HG03045 (cell line): ENCODE measurements at regions not wholly inside any gene's neighbourhood (a gene's known extent, or its start where the extent isn't known, plus 50 kb on each side); places are given as distances from the start of the nearest gene placed in this dataset.
"Not testable (repeated sequence)": the region's sequence is repeated elsewhere in the genome, so short reads cannot be mapped to it uniquely, and the experiment has no call there.

Experiments used
- ATAC-seq: cut with Tn5 transposase; IDR thresholded peaks from one replicate; pipeline ENCODE4 v1.9.1; 2021; ENCODE audit warnings: mild to moderate bottlenecking, moderate library complexity; ENCODE audit not compliant: unreplicated experiment

DNA sequence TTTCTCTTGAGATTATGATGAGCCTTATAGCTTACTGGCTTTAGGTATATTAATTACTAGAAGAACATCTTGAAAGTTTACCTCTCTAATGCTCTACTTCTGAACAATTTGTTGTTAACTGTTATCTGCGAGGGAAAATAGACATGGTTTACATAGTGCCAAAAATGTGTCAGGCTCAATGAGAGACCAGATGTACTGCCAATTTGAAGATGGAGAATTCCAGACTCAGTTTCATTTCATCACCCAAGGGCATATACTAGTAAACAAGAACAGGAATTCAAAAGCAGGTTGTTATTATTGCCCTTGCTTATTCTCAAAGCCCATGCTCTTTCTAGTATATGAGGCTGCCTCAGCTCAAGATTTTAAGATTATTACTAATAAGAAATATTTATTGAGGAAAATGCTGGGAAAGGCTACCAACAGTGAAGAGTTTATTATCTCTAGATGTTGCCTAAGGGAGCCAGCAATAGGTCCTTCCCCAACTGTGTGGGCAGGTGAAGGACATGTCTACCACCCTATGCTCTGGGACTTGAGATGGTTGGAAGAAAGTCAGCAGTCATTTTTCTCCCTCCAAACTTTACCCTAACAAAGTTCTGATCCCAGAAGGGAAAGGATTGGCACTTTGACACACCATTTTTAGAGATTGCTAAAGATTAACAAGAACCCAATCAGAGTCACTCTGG lies 792.7 kb downstream of the METTL4 start:
- ATAC-seq = no peak

DNA sequence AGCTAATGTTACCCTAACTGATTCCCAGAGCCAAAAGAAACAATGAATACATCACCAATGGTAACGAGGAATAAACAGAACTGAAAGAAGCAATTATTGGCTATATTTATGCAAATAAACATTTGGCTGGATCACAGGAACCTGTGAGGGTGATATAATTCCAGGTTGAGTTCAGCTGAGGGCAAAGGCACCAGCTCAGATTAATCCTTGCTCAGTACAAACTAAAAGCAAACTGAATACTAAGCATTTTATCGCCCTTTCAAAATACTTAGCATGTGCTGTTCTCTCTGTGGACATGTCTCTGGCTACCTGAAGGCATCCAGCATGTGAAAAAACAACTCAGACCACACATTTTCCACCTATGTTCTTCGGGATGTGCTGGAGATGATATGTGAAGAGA lies 791.7 kb downstream of the METTL4 start:
- ATAC-seq = no peak

DNA sequence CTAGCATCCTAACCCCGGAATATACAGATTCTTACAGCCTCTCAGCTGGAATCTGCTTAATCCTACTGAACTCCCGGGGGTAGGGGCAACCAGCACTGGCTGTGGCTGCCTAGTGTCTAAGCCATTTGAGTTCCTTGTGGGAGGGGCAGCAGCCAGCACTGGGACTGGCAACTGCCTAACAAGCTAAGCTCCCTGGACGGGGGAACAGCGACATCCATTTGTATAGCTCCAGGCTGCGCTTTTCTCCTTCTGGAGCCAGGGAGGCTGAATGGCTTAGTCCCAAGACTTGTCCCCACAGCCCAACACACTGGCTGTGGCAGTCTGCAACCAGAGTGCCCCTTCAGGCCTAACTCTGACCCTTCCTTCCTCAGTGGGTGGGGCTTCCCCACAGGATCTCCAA lies 787.2 kb downstream of the METTL4 start:
- ATAC-seq = no peak

DNA sequence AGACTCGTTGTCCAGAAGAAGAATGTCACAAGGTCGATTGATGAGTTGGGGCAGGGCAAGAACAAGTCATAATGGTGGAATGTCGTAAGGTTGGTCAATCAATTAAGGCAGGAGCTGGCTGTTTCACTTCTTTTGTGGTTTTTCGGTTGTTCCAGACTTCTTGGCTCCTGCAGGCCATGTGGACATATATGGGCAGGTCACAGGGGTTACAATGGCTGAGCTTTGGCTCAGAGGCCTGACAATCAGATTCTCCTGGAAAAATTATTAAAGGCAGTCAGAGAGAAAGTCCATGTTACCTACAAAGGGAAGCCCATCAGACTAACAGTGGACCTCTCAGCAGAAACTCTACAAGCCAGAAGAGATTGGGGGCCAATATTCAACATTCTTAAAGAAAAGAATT lies 785.3 kb downstream of the METTL4 start:
- ATAC-seq = not testable (repeated sequence)

DNA sequence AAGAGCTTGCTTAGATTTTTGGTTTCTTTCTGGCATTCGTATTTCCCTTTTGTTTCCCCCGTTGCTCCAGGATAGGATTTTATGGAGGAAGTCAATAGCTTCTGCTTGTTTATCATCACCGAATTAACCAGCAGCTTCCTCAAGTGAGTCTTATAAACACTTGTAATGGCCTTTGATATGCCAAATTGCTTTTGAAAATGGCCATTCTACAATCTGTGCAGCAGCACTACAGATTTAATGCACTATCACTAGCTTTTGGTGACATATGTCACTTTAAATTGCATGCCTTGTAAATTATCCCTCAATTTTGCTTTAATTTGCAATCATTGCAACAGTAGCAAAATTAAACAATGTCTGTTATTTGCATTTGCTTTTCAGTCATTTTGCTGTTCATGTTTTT lies 774.7 kb downstream of the METTL4 start:
- no peak for ATAC-seq

DNA sequence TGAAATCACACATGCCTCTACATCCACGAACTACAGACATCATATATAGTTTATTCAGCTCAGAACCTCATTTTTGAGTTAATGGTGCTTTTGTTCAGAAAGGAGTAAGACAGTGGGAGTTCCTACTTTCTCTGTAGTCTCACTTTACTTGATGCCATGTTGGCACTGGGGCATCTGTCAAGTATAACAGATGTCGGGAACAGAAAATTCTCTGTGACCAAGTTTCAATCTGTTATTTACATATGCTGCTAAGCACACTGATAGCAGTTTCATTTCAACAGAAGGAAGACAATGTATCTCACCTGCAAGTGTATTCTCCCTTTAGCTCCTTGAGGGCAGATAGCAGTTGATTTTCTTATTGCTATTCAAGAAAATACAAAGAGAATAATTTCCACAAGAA lies 774.1 kb downstream of the METTL4 start:
- no peak for ATAC-seq

DNA sequence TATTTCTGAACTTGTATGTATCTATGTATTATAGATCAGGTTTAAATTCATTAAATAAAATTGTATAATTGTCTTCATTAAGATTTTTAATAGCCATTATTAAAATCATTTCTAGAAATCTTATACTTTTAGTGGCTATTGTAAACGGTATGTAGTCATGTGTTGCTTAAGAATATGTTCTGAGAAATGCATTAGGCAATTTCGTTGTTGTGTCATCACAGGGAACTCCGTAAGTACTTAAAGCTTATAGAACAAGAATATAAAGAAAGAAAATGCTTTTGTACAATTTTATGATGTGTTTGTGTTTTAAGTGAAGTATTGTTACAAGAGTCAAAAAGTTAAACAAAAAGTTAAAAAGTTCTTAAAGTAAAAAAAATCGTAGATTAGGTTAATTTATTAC lies 765.8 kb downstream of the METTL4 start:
- no peak for ATAC-seq

DNA sequence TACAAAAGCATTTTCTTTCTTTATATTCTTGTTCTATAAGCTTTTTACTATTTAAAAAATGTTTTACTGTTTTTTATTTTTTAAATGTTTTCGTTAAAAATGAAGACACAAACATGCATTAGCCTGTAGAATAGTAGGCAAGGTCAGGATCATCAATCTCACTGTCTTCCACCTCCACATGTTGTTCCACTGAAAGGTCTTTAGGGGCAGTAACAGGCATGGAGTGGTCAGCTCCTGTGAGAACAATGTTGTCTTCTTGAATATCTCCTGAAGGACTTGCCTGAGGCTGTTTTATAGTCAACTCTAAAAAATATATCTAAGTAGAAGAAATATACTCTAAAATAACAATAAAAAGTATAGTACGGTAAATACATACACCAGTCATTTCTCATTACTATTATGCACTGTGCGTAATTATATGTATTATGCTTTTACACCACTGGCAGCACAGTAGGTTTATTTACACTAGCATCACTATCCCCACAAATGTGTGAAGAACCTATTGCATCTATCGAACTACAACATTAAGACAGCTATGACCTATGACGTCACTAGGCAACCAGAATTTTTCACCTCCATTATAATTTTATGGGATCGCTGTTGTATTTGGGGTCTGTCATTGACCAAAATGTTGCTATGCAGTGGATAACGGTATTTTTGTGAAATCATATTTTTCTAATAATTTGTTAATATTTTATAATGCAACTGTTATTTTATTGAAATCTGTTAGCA lies 764.3 kb downstream of the METTL4 start:
- ATAC-seq = no peak

DNA sequence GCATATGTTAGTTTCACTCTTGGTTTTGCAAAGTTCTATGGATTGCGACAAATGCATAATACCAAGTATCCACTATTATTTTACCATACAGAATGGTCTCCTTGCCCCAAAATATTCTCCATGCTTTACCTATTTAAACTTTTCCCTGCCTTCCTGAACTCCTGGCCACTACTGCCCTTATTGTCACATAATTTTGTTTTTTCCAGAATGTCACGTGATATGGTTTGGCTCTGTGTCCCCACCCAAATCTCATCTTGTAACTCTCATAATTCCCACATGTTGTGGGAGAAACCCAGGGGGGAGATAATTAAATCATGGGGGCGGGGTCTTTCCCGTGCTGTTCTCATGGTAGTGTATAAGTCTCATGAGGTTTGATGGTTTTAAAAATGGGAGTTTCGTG lies 760.0 kb downstream of the METTL4 start:
- ATAC-seq = no peak

DNA sequence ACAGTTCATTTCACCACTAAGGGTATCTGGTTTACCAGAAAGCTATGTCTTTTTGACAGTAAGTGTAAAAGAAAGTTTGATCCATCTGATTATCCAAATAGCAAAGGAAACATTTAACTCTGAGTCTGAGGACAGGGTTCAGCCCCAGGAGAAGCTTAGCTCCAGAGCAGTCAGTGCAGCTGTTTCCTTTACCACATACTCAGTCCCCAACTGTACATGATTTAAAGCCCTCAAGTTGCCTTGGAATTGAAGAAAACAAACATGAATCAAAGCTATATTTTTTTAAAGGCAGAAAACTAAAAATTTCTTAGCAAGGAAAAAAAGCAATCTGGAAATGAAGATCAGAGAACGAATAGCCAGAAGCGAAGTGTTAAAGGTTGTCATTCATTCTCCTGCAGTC lies 746.0 kb downstream of the METTL4 start:
- ATAC-seq = no peak

DNA sequence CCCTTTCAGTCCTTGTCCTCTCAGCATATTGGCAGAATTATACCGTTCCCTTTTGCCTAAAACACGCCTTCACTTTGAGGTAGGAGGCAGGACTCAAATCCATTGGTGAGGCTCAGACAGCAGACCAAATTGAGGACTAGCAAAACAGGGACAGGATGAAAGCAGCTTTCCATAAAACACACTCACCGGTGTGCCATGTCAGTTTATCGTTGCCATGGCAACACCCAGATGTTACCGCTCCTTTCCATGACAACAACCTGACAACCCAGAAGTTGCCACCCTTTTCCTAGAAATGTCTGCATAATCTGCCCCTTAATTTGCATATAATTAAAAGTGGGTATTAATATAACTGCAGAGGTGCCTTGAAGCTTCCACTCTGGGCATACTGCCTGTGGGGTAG lies 730.4 kb downstream of the METTL4 start:
- ATAC-seq = no peak

DNA sequence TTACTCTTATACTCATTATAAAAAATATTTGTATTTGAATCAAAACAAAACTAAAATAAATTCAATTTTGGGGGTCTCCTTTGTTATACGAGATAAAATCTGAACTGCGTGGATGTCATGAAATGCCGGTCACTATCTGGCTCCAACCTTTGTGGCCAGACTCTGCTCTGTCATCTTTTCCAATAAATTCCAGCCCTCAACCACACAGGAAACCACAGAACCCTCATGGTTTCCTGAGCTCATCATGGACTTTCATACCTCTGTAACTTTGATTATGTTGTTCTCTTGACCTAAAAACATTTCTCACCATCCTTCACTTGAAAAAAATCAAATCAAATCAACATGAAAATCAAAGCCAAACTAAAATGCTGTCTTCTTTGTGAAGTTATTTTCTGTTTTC lies 724.7 kb downstream of the METTL4 start:
- ATAC-seq = no peak

DNA sequence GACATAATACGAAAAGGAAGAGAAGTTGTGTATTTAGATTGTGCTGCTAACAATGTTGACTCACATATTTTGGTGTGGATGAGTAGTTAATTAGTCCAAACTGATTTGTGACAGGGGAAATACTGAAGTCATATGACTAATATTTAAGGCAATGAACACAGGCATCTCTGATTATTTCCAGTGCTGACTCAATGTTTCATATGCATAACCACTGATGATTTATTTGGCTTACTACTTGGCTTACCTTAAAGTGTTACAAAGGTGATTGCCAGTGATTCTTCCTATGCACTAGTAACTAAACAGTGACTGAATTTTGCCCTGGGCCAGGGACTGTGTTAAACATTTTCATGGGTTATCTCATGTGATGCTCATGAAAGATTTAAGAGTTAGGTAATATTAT lies 722.6 kb downstream of the METTL4 start:
- no peak for ATAC-seq

DNA sequence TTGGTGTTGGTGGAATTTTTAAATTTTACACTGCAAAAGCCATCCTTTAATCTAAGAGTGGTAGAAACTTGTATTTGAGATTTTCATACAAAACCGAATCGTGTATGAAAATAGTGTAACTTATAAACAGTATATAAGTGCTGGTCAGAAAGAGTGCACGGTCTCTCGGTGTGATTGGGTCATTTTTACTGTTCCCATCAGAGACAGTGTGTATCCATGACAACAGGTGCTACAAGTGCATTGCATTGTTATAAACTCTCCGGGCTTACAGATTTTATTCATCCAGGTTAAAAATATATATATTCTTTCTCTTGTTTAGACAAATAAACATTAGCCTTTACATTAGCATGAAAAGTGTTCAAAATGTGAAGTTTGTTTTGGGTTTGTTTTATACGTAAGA lies 721.9 kb downstream of the METTL4 start:
- ATAC-seq = no peak

DNA sequence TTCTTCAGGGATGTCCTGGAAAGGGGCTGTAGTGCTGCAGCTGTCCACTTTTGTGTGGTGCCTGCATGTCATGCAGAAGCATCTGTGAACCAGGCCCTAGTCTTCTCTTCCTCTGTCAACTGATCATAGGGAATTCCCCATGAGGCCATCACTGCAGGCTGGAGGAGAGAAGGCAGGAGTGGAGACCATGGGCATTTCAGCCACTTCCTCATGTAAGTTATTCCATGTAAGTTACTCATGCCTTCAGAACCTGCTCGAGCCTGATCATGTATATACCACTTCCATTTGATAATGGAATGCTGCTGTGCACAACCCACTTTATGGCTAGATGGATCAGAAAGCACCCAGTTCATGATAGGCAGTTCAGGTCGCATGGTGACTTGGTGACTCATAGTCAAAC lies 714.0 kb downstream of the METTL4 start:
- not testable (repeated sequence) for ATAC-seq

DNA sequence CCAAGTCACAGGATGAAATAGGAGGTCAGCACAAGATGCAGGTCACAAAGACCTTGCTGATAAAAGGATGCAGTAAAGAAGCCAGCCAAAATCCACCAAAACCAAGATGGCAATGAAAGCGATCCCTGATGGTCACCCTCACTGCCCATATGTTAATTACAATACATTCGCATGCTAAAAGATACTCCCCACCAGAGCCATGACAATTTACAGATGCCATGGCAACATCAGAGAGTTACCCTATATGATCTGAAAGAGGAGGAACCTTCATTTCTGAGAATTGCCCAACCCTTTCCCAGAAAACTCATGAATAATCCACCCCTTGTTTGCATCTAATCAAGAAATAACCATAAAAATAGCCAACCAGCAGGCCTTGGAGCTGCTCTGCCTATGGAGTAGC lies 709.8 kb downstream of the METTL4 start:
- no peak for ATAC-seq

DNA sequence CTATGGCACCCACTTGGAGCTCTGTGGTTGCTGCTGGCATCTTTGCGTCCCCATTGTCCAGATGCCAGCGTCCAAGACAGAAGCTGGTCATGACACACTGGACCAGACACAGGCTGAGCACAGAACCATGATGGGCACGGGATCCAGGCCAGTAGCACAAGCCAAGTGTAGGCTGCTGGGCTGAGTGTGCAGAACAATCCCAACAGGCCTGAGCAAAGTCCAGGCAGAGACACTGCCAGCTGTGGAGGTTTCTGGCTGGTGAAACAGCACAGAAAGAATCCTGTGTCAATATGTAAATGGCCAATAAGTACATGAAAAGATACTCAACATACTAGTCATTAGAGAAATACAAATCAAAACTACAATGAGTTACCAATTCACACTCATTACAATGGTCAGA lies 705.4 kb downstream of the METTL4 start:
- ATAC-seq = no peak

DNA sequence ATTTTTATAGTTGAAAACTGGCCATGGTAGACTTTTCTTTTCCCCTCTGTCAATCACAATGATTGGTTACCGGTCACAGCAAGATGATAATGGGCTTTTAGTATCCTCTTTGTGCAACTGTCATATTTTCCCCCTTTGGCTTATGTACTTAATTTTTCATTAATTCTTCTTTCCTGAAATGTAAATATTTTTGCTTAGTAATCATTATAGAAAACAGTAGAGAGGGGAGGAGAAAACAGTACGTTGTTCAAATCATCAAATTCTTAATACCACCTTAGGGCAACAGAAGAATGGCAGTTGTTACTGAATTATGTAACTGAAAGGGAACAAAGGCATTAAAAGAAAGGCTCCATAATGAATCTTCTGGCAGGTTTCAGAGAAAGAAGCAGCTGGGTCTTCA lies 699.0 kb downstream of the METTL4 start:
- ATAC-seq = no peak

DNA sequence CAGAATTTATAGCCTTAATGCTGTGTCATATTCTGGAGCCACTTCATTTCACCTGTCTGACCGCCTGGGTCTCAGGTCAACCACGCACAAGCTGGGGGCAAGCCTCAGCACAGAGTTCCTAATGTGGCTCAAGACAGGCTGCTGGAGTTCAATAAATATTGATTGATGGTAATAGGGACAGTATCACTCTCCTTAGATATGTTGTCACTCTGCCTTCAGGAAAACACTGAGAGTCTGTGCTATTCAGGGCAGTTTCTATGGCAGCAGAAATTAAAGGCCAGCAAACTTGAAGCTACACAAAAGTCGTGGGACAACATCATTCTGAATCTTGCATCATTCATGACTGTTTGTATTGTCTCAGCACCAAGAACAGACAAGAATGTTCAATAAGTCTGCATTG lies 696.1 kb downstream of the METTL4 start:
- no peak for ATAC-seq

DNA sequence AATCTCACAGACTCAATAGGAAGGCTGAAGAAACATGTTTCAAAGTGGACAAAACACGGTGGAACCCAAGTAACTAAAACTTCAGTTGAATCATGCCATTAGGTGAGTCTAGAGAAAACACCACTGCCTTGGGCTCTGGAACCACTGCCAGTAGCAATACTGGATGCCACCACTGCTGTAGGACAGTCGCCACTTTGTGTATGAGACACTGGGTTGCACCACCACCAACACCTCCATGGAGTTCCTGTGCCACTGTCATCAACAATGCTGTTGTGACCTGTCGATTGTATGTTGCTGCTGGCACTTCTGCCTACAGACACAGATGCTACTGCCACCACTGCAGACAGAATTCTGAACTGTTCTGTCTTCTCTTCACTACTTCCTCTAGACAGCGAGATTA lies 686.7 kb downstream of the METTL4 start:
- ATAC-seq = no peak

DNA sequence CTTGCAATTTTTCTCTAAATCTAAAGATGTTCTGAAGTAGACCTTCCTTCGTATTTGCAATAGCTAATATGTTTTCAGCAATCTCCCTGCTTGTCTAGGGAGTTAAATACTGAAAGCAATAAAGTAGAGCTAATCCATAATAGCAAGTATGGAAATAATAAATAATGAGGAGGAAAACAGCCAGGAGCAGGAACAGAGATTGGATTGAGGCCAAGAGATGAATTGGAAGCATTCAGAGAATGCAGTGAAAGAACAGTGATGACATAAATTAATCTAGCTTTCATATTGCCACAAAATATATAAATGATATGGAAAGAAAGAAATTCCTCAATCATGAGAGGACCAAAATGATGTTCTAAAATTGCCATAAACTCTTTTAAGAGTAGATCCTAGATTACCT lies 679.7 kb downstream of the METTL4 start:
- no peak for ATAC-seq

DNA sequence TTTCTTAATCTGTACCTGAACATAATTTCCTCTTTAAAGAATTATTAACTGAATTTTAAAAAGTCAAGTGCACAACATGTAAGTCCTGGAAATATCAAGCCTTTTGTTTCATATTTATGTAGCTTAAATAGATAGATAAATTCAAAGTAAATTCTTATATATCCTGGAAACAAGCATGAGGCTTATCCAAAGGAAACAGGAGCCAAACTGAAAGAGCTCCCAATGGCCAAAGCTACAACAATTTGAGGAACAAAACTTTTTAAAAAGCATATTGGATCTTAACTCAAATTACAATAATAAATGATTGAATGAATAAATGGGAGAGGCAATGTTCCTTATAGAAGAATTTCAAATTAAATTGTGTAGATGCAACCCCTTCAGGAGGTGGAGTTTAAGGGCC lies 679.1 kb downstream of the METTL4 start:
- no peak for ATAC-seq
